GM12878 (cell line): ENCODE measurements at regions not wholly inside any gene's neighbourhood (a gene's known extent, or its start where the extent isn't known, plus 50 kb on each side); places are given as distances from the start of the nearest gene placed in this dataset.

Experiments used
- ATAC-seq: fragments of 200-7000 bp; cut with Tn5 transposase; 3 replicates; pipeline ENCODE4 v1.9.1; 2020; ENCODE audit warnings: mild to moderate bottlenecking, moderate library complexity
- BruUV-seq: library from RNA; stranded (reverse); fragments of 400-500 nt; replicated peaks from 2 replicates; lab custom pipeline; 2021; lab: Mats Ljungman, UMichigan
- CTCF ChIA-PET: fragments of 300-600 bp; sonication (Branson Sonifier 250); formaldehyde crosslinking; extraction: SDS; loops from one replicate; lab custom pipeline; 2021; ENCODE audit warnings: inconsistent platforms; lab: Yijun Ruan, JAX
- POLR2A ChIA-PET: fragments of 350-600 bp; formaldehyde crosslinking; extraction: SDS; loops from one replicate; lab custom pipeline; 2021; ENCODE audit warnings: inconsistent platforms; lab: Charles Lee
- RAD21 ChIA-PET: fragments of 300-600 bp; sonication (Branson Sonifier 250); formaldehyde crosslinking; loops from one replicate; lab custom pipeline; 2023; ENCODE audit warnings: antibody characterized with exemption; ENCODE audit not compliant: unreplicated experiment; lab: Charles Lee
- SMC1A ChIA-PET: fragments of 300-600 bp; sonication (Branson Sonifier 250); formaldehyde crosslinking; loops from one replicate; lab custom pipeline; 2023; ENCODE audit not compliant: unreplicated experiment, uncharacterized antibody; lab: Charles Lee
- DNase-seq: peaks from one replicate; pipeline ENCODE4 v3.0.0-alpha.2; 2011; ENCODE audit warnings: low read depth, low spot score
- FAIRE-seq: peaks from 3 replicates; lab custom pipeline; 2011; peaks lifted over from hg19 to GRCh38; lab: Jason Lieb, UNC
- H2AFZ ChIP-seq: 2 replicates; pipeline ENCODE4 v1.6.0; 2011; ENCODE audit warnings: low read depth, low read length, control low read depth; ENCODE audit not compliant: control insufficient read depth
- H3K27ac ChIP-seq: 2 replicates; pipeline ENCODE4 v1.5.1; 2011; ENCODE audit warnings: control low read depth; ENCODE audit not compliant: control insufficient read depth, insufficient read depth
- H3K27me3 ChIP-seq, 2 experiments: replicated peaks in 1 of 2; 2 replicates each; pipeline versions ENCODE4 v1.6.0 to v1.6.1; 2011; ENCODE audit warnings: low read length in 1 of 2; ENCODE audit not compliant: control insufficient read depth in 2 of 2, insufficient read depth in 2 of 2
- H3K36me3 ChIP-seq, 2 experiments: 2 replicates each; pipeline ENCODE4 v1.5.1; 2011; ENCODE audit warnings: low read length in 1 of 2; ENCODE audit not compliant: control insufficient read depth in 2 of 2, insufficient read depth in 2 of 2
- H3K4me1 ChIP-seq: 2 replicates; pipeline ENCODE4 v1.6.1; 2011; ENCODE audit warnings: mild to moderate bottlenecking, low read length, moderate library complexity, mixed read lengths; ENCODE audit not compliant: control insufficient read depth, insufficient read depth
- H3K4me2 ChIP-seq: 2 replicates; pipeline ENCODE4 v1.6.0; 2011; ENCODE audit warnings: control low read depth; ENCODE audit not compliant: control insufficient read depth, insufficient read depth
- H3K4me3 ChIP-seq: fragments of 200-600 bp; sonication (generic); 2 replicates; pipeline ENCODE4 v1.5.1; 2016
- H3K79me2 ChIP-seq: 2 replicates; pipeline ENCODE4 v1.6.0; 2011; ENCODE audit warnings: low read length; ENCODE audit not compliant: control insufficient read depth, insufficient read depth
- H3K9ac ChIP-seq: 2 replicates; pipeline ENCODE4 v1.8.0; 2011; ENCODE audit warnings: low read length, control low read depth, mixed read lengths; ENCODE audit not compliant: control insufficient read depth, insufficient read depth
- H3K9me3 ChIP-seq: replicated peaks from 3 replicates; pipeline ENCODE4 v1.5.1; 2011; ENCODE audit warnings: mild to moderate bottlenecking, low read length; ENCODE audit not compliant: control insufficient read depth, insufficient read depth
- H4K20me1 ChIP-seq: 2 replicates; pipeline ENCODE4 v1.6.0; 2011; ENCODE audit not compliant: control insufficient read depth, insufficient read depth
- CEBPB ChIP-seq, 2 experiments: fragments of 150-350 bp in 1 of 2; IDR thresholded peaks; 2 replicates each; pipeline ENCODE4 v1.6.1; 2012 to 2014; ENCODE audit warnings: low read depth in 2 of 2, low read length in 2 of 2, borderline replicate concordance in 1 of 2, inconsistent platforms in 1 of 2
- IRF5 ChIP-seq: fragments of 450-650 bp; IDR thresholded peaks from 2 replicates; pipeline ENCODE4 v1.6.1; 2017; ENCODE audit warnings: borderline replicate concordance
- KAT2A ChIP-seq: conservative IDR thresholded peaks from 2 replicates; pipeline ENCODE4 v1.6.1; 2011; ENCODE audit warnings: low read depth, low read length; ENCODE audit not compliant: control insufficient read depth
- NFIC ChIP-seq: IDR thresholded peaks from 2 replicates; pipeline ENCODE4 v1.6.1; 2012; ENCODE audit warnings: low read depth, mild to moderate bottlenecking, inconsistent platforms, low read length, moderate library complexity
- SMC3 ChIP-seq: IDR thresholded peaks from 2 replicates; pipeline ENCODE4 v1.6.1; 2011; ENCODE audit warnings: low read length, improper control_type of control experiment, borderline replicate concordance
- SRF ChIP-seq, 2 experiments: IDR thresholded peaks; 2 replicates each; pipeline ENCODE4 v1.6.1; 2011; ENCODE audit warnings: low read depth in 2 of 2, low read length in 2 of 2, mild to moderate bottlenecking in 1 of 2, moderate library complexity in 1 of 2
- whole genome bisulfite sequencing: methylation state at CpG from one replicate; pipeline ENCODE4 v1.1.6; 2016; ENCODE audit warnings: low lambda C conversion rate; ENCODE audit not compliant: insufficient replicate concordance, insufficient coverage; ENCODE audit errors: missing lambda C conversion rate; 5-methylcytosine and 5-hydroxymethylcytosine counted together
- in situ Hi-C: fragments of 300-500 bp; cut with MboI; formaldehyde crosslinking; loops from 9 replicates; pipeline ENCODE4 v1.14.3; 2018; ENCODE audit warnings: mixed read lengths
- intact Hi-C: fragments of 100-400 bp; cut with micrococcal nuclease; formaldehyde crosslinking; loops from one replicate; pipeline ENCODE4 v1.14.2; 2022; ENCODE audit not compliant: unreplicated experiment

GRCh38 chr20:60935971-60936370, 316.1 kb upstream of the CDH4 start:
- TF ChIP-seq CEBPB (IDR thresholded peaks at IDR 0.05; ENCODE audit: borderline replicate concordance in 1 of 2, low read depth in 2 of 2, low read length in 2 of 2) (no peak), SRF (IDR thresholded peaks at IDR 0.05; ENCODE audit: low read depth in 2 of 2, low read length in 2 of 2) (no peak), NFIC (no peak), IRF5 (no peak)
- ATAC-seq, result no peak
- CTCF ChIA-PET, result no interaction called here
- WGBS, result 33% methylated on average over 8 of the region's 8 CpGs
- no peak overlapping the region for H3K4me3 ChIP-seq
- no peak overlapping the region for H3K4me2 ChIP-seq
- POLR2A ChIA-PET, result no interaction called here
- RAD21 ChIA-PET, result no interaction called here
- no peak for DNase-seq
- no peaks in the 10 kb centered on the region for H4K20me1 ChIP-seq
- H3K9me3 ChIP-seq, result no peaks in the 10 kb centered on the region; the same call in 2 of the 3 replicates
- no peak for FAIRE-seq
- in situ Hi-C loops, result no loop called here
- no peaks in the 10 kb centered on the region for H3K36me3 ChIP-seq
- no peaks in the 10 kb centered on the region for H3K79me2 ChIP-seq
- SMC1A ChIA-PET, result interaction anchor here (0.7 kb wide), 1 partner anchor 931 kb away, joined by 3 read pairs; no protein-coding TSS in a partner anchor
- no peaks in the 10 kb centered on the region for H3K27me3 ChIP-seq
- H3K27ac ChIP-seq, result no peak overlapping the region
- intact Hi-C loops, result no loop called here
- no peak overlapping the region for H3K9ac ChIP-seq
- H3K4me1 ChIP-seq, result no peaks in the 10 kb centered on the region
- H2AFZ ChIP-seq, result no peak overlapping the region
- no TSS peak for BruUV-seq

- in situ Hi-C loops, result no loop called here
- POLR2A ChIA-PET, result no interaction called here
Observed at GRCh38 chr20:60937585-60937984, 314.5 kb upstream of the CDH4 start.

More at GRCh38 chr20:60937585-60937984, 314.5 kb upstream of the CDH4 start:
- Histone ChIP-seq H3K4me1 (no peaks in the 10 kb centered on the region), H3K4me3 (no peak overlapping the region), H3K4me2 (no peak overlapping the region), H3K79me2 (no peaks in the 10 kb centered on the region), H3K27me3 (no peaks in the 10 kb centered on the region), H3K27ac (no peak overlapping the region), H3K9me3 (no peaks in the 10 kb centered on the region; the same call in 2 of the 3 replicates), H2AFZ (no peak overlapping the region), H3K36me3 (no peaks in the 10 kb centered on the region), H3K9ac (no peak overlapping the region), H4K20me1 (no peaks in the 10 kb centered on the region)
- intact Hi-C loops, result no loop called here
- ChIA-PET SMC1A (interaction anchor here (0.7 to 1.7 kb wide), 2 partner anchors 14 to 190 kb away, joined by 4 read pairs; no protein-coding TSS in a partner anchor), RAD21 (no interaction called here), CTCF (interaction anchor here (0.6 kb wide), 1 partner anchor 135 kb away, joined by 5 read pairs; no protein-coding TSS in a partner anchor)
- 59% methylated on average over 9 of the region's 10 CpGs for WGBS
- DNase-seq (no peak), ATAC-seq (no peak), FAIRE-seq (no peak)
- no TSS peak for BruUV-seq
- TF ChIP-seq SMC3, result no peak
- TF ChIP-seq KAT2A, result no peak
